K562 (cell line): ENCODE measurements at regions not wholly inside any gene's neighbourhood (a gene's known extent, or its start where the extent isn't known, plus 50 kb on each side); places are given as distances from the start of the nearest gene placed in this dataset.

Source experiments
- ATAC-seq: fragments of 200-7000 bp; cut with Tn5 transposase; 3 replicates; pipeline ENCODE4 v1.9.1; 2020; ENCODE audit warnings: moderate library complexity
- BruUV-seq: library from RNA; stranded (reverse); fragments of 400-500 nt; replicated peaks from 2 replicates; lab custom pipeline; 2021; lab: Mats Ljungman, UMichigan
- CTCF ChIA-PET: fragments of 300-600 bp; formaldehyde crosslinking; extraction: SDS; loops from one replicate; lab custom pipeline; 2021; ENCODE audit warnings: low intra/inter-chr PET ratio; lab: Yijun Ruan, JAX
- POLR2A ChIA-PET: fragments of 300-600, 350-650 bp; sonication (Branson Sonifier 250); formaldehyde crosslinking; extraction: SDS; loops from one replicate; lab custom pipeline; 2021; ENCODE audit warnings: antibody characterized with exemption, inconsistent platforms; lab: Yijun Ruan, JAX
- DNase-seq, 4 experiments: peaks; one replicate each; pipeline versions ENCODE4 v3.0.0 to v3.0.0-alpha.2; 2011 to 2018; ENCODE audit warnings: low spot score in 3 of 4, mixed read lengths in 3 of 4; ENCODE audit errors: extremely low read depth in 1 of 4
- FAIRE-seq: peaks from 2 replicates; lab custom pipeline; 2011; peaks lifted over from hg19 to GRCh38; lab: Jason Lieb, UNC
- H2AFZ ChIP-seq: 2 replicates; pipeline ENCODE4 v1.6.0; 2011; ENCODE audit warnings: low read depth, low read length, control low read depth, inconsistent platforms
- H3K27ac ChIP-seq: fragments of 200-600 bp; 3 replicates; pipeline ENCODE4 v1.8.0; 2011; ENCODE audit warnings: low read depth, mild to moderate bottlenecking, control low read depth, inconsistent platforms, low read length, moderate library complexity, mixed read lengths; ENCODE audit errors: extremely low read depth
- H3K27me3 ChIP-seq, 2 experiments: fragments of 300-600 bp in 1 of 2; 2 replicates in 1 of 2; 3 replicates in 1 of 2; pipeline versions ENCODE4 v1.6.0 to v1.8.0; 2011; ENCODE audit warnings: inconsistent platforms in 2 of 2, low read length in 2 of 2, mild to moderate bottlenecking in 1 of 2, mixed read lengths in 1 of 2, moderate library complexity in 1 of 2; ENCODE audit not compliant: control insufficient read depth in 2 of 2, insufficient read depth in 2 of 2
- H3K36me3 ChIP-seq: fragments of 300-600 bp; 3 replicates; pipeline ENCODE4 v1.8.0; 2011; ENCODE audit warnings: mild to moderate bottlenecking, low read length, inconsistent platforms; ENCODE audit not compliant: control insufficient read depth, insufficient read depth
- H3K4me1 ChIP-seq, 2 experiments: fragments of 200-600 bp in 1 of 2; replicated peaks in 1 of 2; 2 replicates in 1 of 2; 3 replicates in 1 of 2; pipeline versions ENCODE4 v1.5.1 to v1.8.0; 2011; ENCODE audit warnings: inconsistent platforms in 2 of 2, low read length in 2 of 2, mild to moderate bottlenecking in 1 of 2, mixed read lengths in 1 of 2, moderate library complexity in 1 of 2; ENCODE audit not compliant: control insufficient read depth in 2 of 2, insufficient read depth in 2 of 2
- H3K4me2 ChIP-seq: 2 replicates; pipeline ENCODE4 v1.6.1; 2011; ENCODE audit warnings: low read length, control low read depth, inconsistent platforms, mixed read lengths; ENCODE audit not compliant: insufficient read depth
- H3K4me3 ChIP-seq: fragments of 200-600 bp; sonication (generic), shearing (Covaris generic); 2 replicates; pipeline ENCODE4 v1.5.1; 2016; ENCODE audit warnings: control low read depth, inconsistent platforms
- H3K79me2 ChIP-seq: fragments of 200-600 bp; 3 replicates; pipeline ENCODE4 v1.8.0; 2011; ENCODE audit warnings: low read length, inconsistent platforms; ENCODE audit not compliant: control insufficient read depth, insufficient read depth
- H3K9ac ChIP-seq, 2 experiments: 2 replicates each; pipeline versions ENCODE4 v1.6.0 to v1.6.1; 2011; ENCODE audit warnings: low read depth in 2 of 2, low read length in 2 of 2, control low read depth in 1 of 2, inconsistent platforms in 1 of 2, mild to moderate bottlenecking in 1 of 2, mixed read lengths in 1 of 2; ENCODE audit not compliant: insufficient read depth in 1 of 2
- H3K9me1 ChIP-seq: one replicate; pipeline ENCODE4 v1.6.0; 2011; ENCODE audit warnings: inconsistent platforms, mild to moderate bottlenecking, low read length, moderate library complexity; ENCODE audit not compliant: control insufficient read depth, insufficient read depth
- H3K9me3 ChIP-seq: replicated peaks from 2 replicates; pipeline ENCODE4 v1.5.1; 2011; ENCODE audit warnings: low read depth, low read length, inconsistent platforms; ENCODE audit not compliant: control insufficient read depth, insufficient read depth
- H4K20me1 ChIP-seq: replicated peaks from 2 replicates; pipeline ENCODE4 v1.6.1; 2011; ENCODE audit warnings: low read length, inconsistent platforms, mixed read lengths; ENCODE audit not compliant: control insufficient read depth, insufficient read depth
- GMEB1 ChIP-seq: fragments of 250-450 bp; sonication (Bioruptor Pico); IDR thresholded peaks from 2 replicates; pipeline ENCODE4 v1.4.0; 2020; ENCODE audit warnings: mild to moderate bottlenecking
- HDAC8 ChIP-seq: fragments of 450-650 bp; IDR thresholded peaks from 2 replicates; pipeline ENCODE4 v1.6.1; 2016; ENCODE audit warnings: mild to moderate bottlenecking, missing genetic modification characterization, moderate library complexity, missing compliant biosample characterization
- KLF13 ChIP-seq: fragments of 450-650 bp; IDR thresholded peaks from 2 replicates; pipeline ENCODE4 v1.6.1; 2016; ENCODE audit warnings: missing genetic modification characterization, low read depth, mild to moderate bottlenecking, missing compliant biosample characterization, moderate library complexity, borderline replicate concordance
- NONO ChIP-seq, 2 experiments: fragments of 200-400 bp in 1 of 2; fragments of 450-650 bp in 1 of 2; formaldehyde crosslinking in 1 of 2; IDR thresholded peaks; 2 replicates each; pipeline ENCODE4 v1.6.1; 2017; ENCODE audit warnings: low read depth in 2 of 2, mild to moderate bottlenecking in 2 of 2, moderate library complexity in 2 of 2, low read length in 1 of 2
- ZBTB17 ChIP-seq: fragments of 450-650 bp; formaldehyde crosslinking; IDR thresholded peaks from 2 replicates; pipeline ENCODE4 v1.4.0; 2020; ENCODE audit warnings: mild to moderate bottlenecking
- ZBTB5 ChIP-seq: fragments of 450-650 bp; IDR thresholded peaks from 2 replicates; pipeline ENCODE4 v1.6.1; 2017; ENCODE audit warnings: antibody characterized with exemption
- ZNF511 ChIP-seq: sonication (generic); formaldehyde crosslinking; IDR thresholded peaks from 2 replicates; pipeline ENCODE4 v1.8.0; 2022; ENCODE audit warnings: mild to moderate bottlenecking, missing genetic modification reagents
- WGBS: fragments of 100-300 bp; shearing (Covaris generic); methylation state at CpG from one replicate; pipeline ENCODE4 v1.1.6; 2016; ENCODE audit warnings: low coverage, mixed read lengths; ENCODE audit not compliant: insufficient coverage; ENCODE audit errors: missing lambda C conversion rate; 5-methylcytosine and 5-hydroxymethylcytosine counted together
- in situ Hi-C: fragments of 300-500 bp; cut with MboI; formaldehyde crosslinking; loops from 4 replicates; pipeline ENCODE4 v1.15.0; 2018; ENCODE audit warnings: inconsistent platforms, mixed read lengths
- intact Hi-C: fragments of 100-400 bp; cut with micrococcal nuclease; formaldehyde crosslinking; loops from 2 replicates; pipeline ENCODE4 v1.14.2; 2022

GRCh38 chr7:76129366-76129765 lies 72.3 kb upstream of the SRRM3 start:
- Histone ChIP-seq H3K79me2 (no peaks in the 10 kb centered on the region), H3K4me3 (no peak overlapping the region), H3K27me3 (peaks cover 0 to 5% of the 10 kb centered on the region in 2 experiments; a peak in 2 of 5 replicates), H3K9me1 (no peaks in the 10 kb centered on the region), H3K27ac (no peak overlapping the region), H4K20me1 (no peaks in the 10 kb centered on the region), H2AFZ (no peak overlapping the region; the same call in 1 of the 2 replicates), H3K9ac (no peak overlapping the region), H3K4me1 (no peaks in the 10 kb centered on the region), H3K9me3 (no peaks in the 10 kb centered on the region), H3K36me3 (no peaks in the 10 kb centered on the region), H3K4me2 (no peak overlapping the region; the same call in 1 of the 2 replicates)
- ATAC-seq (no peak; the same call in 2 of the 3 replicates), FAIRE-seq (no peak), DNase-seq (no peak)
- in situ Hi-C loops (no loop called here), intact Hi-C loops (loop anchor here (5.0 kb wide), 1 partner anchor 262 kb away; no protein-coding TSS in a partner anchor)
- BruUV-seq: no TSS peak
- ChIA-PET CTCF (no interaction called here), POLR2A (no interaction called here)
- TF ChIP-seq ZNF511 (no peak), ZBTB5 (no peak), KLF13 (tag) (no peak), NONO (IDR thresholded peaks at IDR 0.05; ENCODE audit: low read depth in 2 of 2, low read length in 1 of 2) (no peak), HDAC8 (tag) (no peak), ZBTB17 (CRISPR knock-in tag) (no peak), GMEB1 (CRISPR knock-in tag) (no peak)
- 11% methylated on average over 5 of the region's 5 CpGs for WGBS
